ENCODE measurements at regions not wholly inside any gene's neighbourhood (a gene's known extent, or its start where the extent isn't known, plus 50 kb on each side); places are given as distances from the start of the nearest gene placed in this dataset.
"Not testable (repeated sequence)": the region's sequence is repeated elsewhere in the genome, so short reads cannot be mapped to it uniquely, and the experiment has no call there.

- DNase-seq (ENCODE audit: low spot score) = not testable (repeated sequence)
These were observed 215.4 kb downstream of the TBC1D2B start for GRCh38 chr15:77861997-77862635.

- DNase-seq (ENCODE audit: low spot score) = no peak
These were observed 217.3 kb downstream of the TBC1D2B start for GRCh38 chr15:77860071-77860691.

GRCh38 chr15:77859491-77860060, 217.9 kb downstream of the TBC1D2B start:
- DNase-seq (ENCODE audit: low spot score) = no peak

- no peak for DNase-seq (ENCODE audit: low spot score)
These were observed 218.6 kb downstream of the TBC1D2B start for GRCh38 chr15:77858792-77859490.

- no peak for DNase-seq (ENCODE audit: low spot score)
These were observed 220.1 kb downstream of the TBC1D2B start for GRCh38 chr15:77857419-77857818.

- no peak for DNase-seq (ENCODE audit: low spot score)
These were observed 220.7 kb downstream of the TBC1D2B start for GRCh38 chr15:77856705-77857346.

- no peak for DNase-seq (ENCODE audit: low spot score)
These were observed 221.6 kb downstream of the TBC1D2B start for GRCh38 chr15:77855871-77856270.

GRCh38 chr15:77854980-77855379, 222.3 kb upstream of the LINGO1 start:
- no peak for DNase-seq (ENCODE audit: low spot score)

GRCh38 chr15:77853910-77854309, 221.2 kb upstream of the LINGO1 start:
- no peak for DNase-seq (ENCODE audit: low spot score)

GRCh38 chr15:77853008-77853328, 220.3 kb upstream of the LINGO1 start:
- no peak for DNase-seq (ENCODE audit: low spot score)

GRCh38 chr15:77852241-77853007, 219.7 kb upstream of the LINGO1 start:
- no peak for DNase-seq (ENCODE audit: low spot score)

GRCh38 chr15:77851691-77852090, 219.0 kb upstream of the LINGO1 start:
- DNase-seq (ENCODE audit: low spot score) = no peak

GRCh38 chr15:77851086-77851485, 218.4 kb upstream of the LINGO1 start:
- no peak for DNase-seq (ENCODE audit: low spot score)

- DNase-seq (ENCODE audit: low spot score) = no peak
These were observed 214.3 kb upstream of the LINGO1 start for GRCh38 chr15:77846986-77847385.

GRCh38 chr15:77846360-77846759, 213.6 kb upstream of the LINGO1 start:
- no peak for DNase-seq (ENCODE audit: low spot score)

- no peak for DNase-seq (ENCODE audit: low spot score)
These were observed 212.2 kb upstream of the LINGO1 start for GRCh38 chr15:77844798-77845446.

GRCh38 chr15:77843546-77843945, 210.8 kb upstream of the LINGO1 start:
- no peak for DNase-seq (ENCODE audit: low spot score)

GRCh38 chr15:77840991-77841775, 208.5 kb upstream of the LINGO1 start:
- no peak for DNase-seq (ENCODE audit: low spot score)

- DNase-seq (ENCODE audit: low spot score) = no peak
These were observed 207.5 kb upstream of the LINGO1 start for GRCh38 chr15:77839970-77840905.
